Upper lobe of left lung (tissue), 4 donors: ENCODE measurements at regions not wholly inside any gene's neighbourhood (a gene's known extent, or its start where the extent isn't known, plus 50 kb on each side); places are given as distances from the start of the nearest gene placed in this dataset.

Experiments
- POLR2A ChIP-seq, 4 donors: fragments of 450-650 bp; IDR thresholded peaks; one replicate each; pipeline ENCODE4 v1.5.1; 2016 to 2017; ENCODE audit warnings: antibody characterized with exemption in 4 of 4, mild to moderate bottlenecking in 2 of 4
- POLR2AphosphoS5 ChIP-seq, 2 donors: sonication (generic); formaldehyde crosslinking; IDR thresholded peaks; one replicate each; pipeline ENCODE4 v1.5.1; 2017; ENCODE audit warnings: antibody characterized with exemption in 2 of 2
- TF ChIP-seq, protein P1 (sequence below), 6 experiments: fragments of 450-650 bp in 4 of 6; fragments of 200-600 bp in 2 of 6; sonication (generic) in 2 of 6; IDR thresholded peaks; one replicate each; pipeline ENCODE4 v1.5.1; 2016 to 2019; ENCODE audit warnings: antibody characterized with exemption in 6 of 6

DNA sequence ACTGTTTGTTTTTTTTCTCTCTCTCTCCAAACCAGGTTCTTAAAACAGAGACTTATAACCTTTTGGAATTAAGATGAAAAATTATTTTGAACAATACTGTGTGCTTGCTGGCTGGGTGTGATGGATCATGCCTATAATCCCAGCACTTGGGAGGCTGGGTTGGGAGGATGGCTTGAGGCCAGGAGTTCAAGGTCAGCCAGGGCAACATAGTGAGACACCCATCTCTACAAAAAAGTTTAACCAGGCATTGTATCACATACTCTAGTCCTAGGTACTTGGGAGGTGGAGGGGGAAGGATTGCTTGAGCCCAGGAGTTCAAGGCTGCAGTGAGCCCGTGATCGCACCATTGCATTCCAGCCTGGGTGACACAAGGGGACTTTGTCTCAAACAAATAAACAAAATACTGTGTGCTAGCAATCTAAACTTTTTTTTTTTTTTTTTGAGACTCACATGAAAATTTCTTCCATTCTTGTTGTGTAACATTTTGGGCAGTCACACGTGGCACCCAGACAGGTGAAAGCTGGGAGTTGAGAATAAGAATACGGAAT is 379.6 kb downstream of the ETNK1 start:
- TF ChIP-seq, protein P1, sequence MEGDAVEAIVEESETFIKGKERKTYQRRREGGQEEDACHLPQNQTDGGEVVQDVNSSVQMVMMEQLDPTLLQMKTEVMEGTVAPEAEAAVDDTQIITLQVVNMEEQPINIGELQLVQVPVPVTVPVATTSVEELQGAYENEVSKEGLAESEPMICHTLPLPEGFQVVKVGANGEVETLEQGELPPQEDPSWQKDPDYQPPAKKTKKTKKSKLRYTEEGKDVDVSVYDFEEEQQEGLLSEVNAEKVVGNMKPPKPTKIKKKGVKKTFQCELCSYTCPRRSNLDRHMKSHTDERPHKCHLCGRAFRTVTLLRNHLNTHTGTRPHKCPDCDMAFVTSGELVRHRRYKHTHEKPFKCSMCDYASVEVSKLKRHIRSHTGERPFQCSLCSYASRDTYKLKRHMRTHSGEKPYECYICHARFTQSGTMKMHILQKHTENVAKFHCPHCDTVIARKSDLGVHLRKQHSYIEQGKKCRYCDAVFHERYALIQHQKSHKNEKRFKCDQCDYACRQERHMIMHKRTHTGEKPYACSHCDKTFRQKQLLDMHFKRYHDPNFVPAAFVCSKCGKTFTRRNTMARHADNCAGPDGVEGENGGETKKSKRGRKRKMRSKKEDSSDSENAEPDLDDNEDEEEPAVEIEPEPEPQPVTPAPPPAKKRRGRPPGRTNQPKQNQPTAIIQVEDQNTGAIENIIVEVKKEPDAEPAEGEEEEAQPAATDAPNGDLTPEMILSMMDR (IDR thresholded peaks at IDR 0.05) = no peak
- TF ChIP-seq POLR2A (IDR thresholded peaks at IDR 0.05) = no peak
- TF ChIP-seq POLR2AphosphoS5 (IDR thresholded peaks at IDR 0.05) = no peak
